ENCODE measurements at regions not wholly inside any gene's neighbourhood (a gene's known extent, or its start where the extent isn't known, plus 50 kb on each side); places are given as distances from the start of the nearest gene placed in this dataset.

DNA sequence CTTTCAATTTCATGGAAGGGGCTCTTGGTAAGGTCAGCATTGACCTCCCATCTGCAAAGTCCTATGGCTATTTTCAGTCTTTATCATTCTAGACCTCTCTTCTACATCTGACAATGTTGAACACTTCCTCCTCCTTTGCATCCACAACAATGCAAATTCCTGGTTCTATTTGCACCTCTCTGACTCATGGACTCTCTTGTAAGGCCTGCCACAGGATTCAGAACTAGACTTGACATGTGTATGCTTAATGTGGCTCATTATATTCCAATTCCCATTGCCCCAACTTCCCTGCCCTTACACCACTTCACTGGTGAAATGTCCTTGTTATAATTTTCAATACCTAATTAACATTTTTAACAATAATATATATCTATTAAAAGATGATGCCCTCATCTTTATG is 314.3 kb upstream of the FGF13 start:
- TF ChIP-seq, protein P1, sequence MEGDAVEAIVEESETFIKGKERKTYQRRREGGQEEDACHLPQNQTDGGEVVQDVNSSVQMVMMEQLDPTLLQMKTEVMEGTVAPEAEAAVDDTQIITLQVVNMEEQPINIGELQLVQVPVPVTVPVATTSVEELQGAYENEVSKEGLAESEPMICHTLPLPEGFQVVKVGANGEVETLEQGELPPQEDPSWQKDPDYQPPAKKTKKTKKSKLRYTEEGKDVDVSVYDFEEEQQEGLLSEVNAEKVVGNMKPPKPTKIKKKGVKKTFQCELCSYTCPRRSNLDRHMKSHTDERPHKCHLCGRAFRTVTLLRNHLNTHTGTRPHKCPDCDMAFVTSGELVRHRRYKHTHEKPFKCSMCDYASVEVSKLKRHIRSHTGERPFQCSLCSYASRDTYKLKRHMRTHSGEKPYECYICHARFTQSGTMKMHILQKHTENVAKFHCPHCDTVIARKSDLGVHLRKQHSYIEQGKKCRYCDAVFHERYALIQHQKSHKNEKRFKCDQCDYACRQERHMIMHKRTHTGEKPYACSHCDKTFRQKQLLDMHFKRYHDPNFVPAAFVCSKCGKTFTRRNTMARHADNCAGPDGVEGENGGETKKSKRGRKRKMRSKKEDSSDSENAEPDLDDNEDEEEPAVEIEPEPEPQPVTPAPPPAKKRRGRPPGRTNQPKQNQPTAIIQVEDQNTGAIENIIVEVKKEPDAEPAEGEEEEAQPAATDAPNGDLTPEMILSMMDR (IDR thresholded peaks at IDR 0.05; ENCODE audit: insufficient read depth, low read depth, low read length) = no peak
- ChIA-PET POLR2A (no interaction called here), CTCF (no interaction called here)
- no peaks in the 10 kb centered on the region for H3K36me3 ChIP-seq (ENCODE audit: control insufficient read depth, insufficient read depth, low read length)
- DNase-seq (ENCODE audit: low read depth) = no peak
- H3K27me3 ChIP-seq (ENCODE audit: control insufficient read depth, insufficient read depth, low read length) = no peaks in the 10 kb centered on the region
- no peak overlapping the region for H3K4me3 ChIP-seq (ENCODE audit: low read depth, low read length)

DNA sequence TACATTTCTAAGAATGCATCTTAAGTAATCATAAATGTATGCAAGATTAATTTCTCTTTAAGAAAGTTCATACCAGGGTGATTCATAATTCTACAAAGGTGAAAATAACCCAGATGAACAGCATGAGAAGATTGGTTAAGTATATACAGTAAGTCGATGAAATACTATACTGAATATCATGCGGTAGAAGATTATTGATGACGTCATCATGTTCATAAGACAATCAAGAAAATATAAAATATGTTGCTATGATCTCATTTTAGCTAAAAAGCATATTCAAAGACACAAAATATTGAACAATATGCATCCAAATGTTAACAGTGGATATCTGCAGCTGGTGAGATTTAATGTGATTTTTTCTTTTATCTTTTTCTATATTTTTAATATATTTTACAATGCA is 312.0 kb upstream of the FGF13 start:
- Histone ChIP-seq H3K4me3 (ENCODE audit: low read depth, low read length) (no peak overlapping the region), H3K36me3 (ENCODE audit: control insufficient read depth, insufficient read depth, low read length) (no peaks in the 10 kb centered on the region), H3K27me3 (ENCODE audit: control insufficient read depth, insufficient read depth, low read length) (no peaks in the 10 kb centered on the region)
- POLR2A ChIA-PET = no interaction called here
- DNase-seq (ENCODE audit: low read depth) = no peak
- CTCF ChIA-PET = no interaction called here
- TF ChIP-seq, protein P1 (IDR thresholded peaks at IDR 0.05; ENCODE audit: insufficient read depth, low read depth, low read length) = no peak

DNA sequence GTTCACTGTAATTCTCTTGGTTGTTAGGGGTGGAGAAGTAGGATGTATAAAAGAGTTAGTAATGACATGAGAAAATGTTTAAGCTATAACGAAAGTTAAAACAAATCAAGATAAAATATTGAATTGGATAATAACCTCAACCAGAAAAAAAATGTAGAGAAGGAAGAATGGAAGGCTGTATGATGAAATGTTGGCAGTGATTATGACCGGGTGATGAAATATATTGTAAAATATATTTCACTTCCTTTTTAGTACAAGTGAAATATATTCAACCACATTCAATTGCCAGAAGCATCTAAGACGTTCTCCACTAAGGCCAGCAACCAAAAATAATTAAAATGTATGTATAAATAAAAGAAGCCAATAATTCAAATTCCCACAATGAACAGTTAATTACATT is 309.3 kb upstream of the FGF13 start:
- Histone ChIP-seq H3K4me3 (ENCODE audit: low read depth, low read length) (no peak overlapping the region), H3K27me3 (ENCODE audit: control insufficient read depth, insufficient read depth, low read length) (no peaks in the 10 kb centered on the region), H3K36me3 (ENCODE audit: control insufficient read depth, insufficient read depth, low read length) (no peaks in the 10 kb centered on the region)
- CTCF ChIA-PET = no interaction called here
- no peak for DNase-seq (ENCODE audit: low read depth)
- TF ChIP-seq, protein P1 (IDR thresholded peaks at IDR 0.05; ENCODE audit: insufficient read depth, low read depth, low read length) = no peak
- POLR2A ChIA-PET = no interaction called here

DNA sequence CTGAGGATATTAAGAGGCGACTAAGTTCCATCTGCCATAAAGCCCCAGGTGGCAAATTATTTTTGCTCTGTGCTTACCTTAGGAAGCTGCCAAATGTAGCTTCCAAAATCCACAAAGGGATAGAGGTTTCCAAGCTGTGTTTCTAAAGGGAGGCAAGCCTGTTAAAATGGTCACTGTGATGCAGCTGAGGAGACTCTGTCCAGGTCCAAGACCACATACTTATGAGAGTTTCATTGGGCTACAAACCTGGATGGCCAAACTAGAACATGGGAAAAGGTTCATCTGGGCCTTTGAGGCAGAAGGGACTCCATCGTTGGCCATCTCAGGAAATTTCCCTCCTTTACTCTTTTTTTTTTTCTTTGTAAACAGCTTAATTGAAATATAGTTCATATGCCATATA is 306.9 kb upstream of the FGF13 start:
- Histone ChIP-seq H3K27me3 (ENCODE audit: control insufficient read depth, insufficient read depth, low read length) (no peaks in the 10 kb centered on the region), H3K4me3 (ENCODE audit: low read depth, low read length) (no peak overlapping the region), H3K36me3 (ENCODE audit: control insufficient read depth, insufficient read depth, low read length) (no peaks in the 10 kb centered on the region)
- DNase-seq (ENCODE audit: low read depth) = no peak
- ChIA-PET CTCF (no interaction called here), POLR2A (no interaction called here)
- TF ChIP-seq, protein P1 (IDR thresholded peaks at IDR 0.05; ENCODE audit: insufficient read depth, low read depth, low read length) = no peak

DNA sequence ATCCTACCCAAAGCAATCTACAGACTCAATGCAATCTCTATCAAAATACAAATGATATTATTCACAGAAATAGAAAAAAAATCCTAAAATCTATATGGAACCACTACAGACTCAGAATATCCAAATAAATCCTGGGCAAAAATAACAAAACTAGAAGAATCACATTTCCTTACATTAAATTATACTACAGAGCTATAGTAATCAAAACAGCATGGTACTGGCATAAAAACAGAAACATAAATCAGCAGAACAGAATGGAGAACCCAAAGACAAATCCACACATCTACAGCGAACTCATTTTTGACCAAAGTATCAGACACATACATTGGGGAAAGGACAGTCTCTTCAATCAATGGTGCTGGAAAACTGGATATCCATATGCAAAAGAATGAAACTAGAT is 304.1 kb upstream of the FGF13 start:
- Histone ChIP-seq H3K4me3 (ENCODE audit: low read depth, low read length) (no peak overlapping the region), H3K36me3 (ENCODE audit: control insufficient read depth, insufficient read depth, low read length) (no peaks in the 10 kb centered on the region), H3K27me3 (ENCODE audit: control insufficient read depth, insufficient read depth, low read length) (no peaks in the 10 kb centered on the region)
- DNase-seq (ENCODE audit: low read depth) = no peak
- ChIA-PET POLR2A (no interaction called here), CTCF (no interaction called here)
- TF ChIP-seq, protein P1 (IDR thresholded peaks at IDR 0.05; ENCODE audit: insufficient read depth, low read depth, low read length) = no peak

Data from BJ (cell line).